ENCODE measurements at regions not wholly inside any gene's neighbourhood (a gene's known extent, or its start where the extent isn't known, plus 50 kb on each side); places are given as distances from the start of the nearest gene placed in this dataset.

DNA sequence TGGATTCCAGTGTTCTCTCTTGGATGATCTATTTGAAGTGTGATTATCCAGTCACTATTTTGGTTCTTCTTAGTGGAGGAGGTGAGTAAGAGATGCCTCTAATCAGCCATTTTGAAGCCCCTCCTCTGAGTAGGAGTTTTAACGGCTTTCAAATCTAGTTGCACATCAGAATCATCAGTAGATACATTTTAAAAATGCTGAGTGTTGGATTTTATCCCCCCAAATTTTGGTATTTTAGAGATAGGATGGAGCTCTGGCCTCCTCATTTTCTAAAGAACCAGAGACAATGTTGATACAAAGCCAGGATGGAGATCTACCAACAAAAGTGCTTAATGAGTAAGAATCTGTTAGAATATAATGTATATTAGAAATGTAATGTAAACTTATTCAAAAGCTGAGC is 1061.0 kb upstream of the WWC1 start:
- H3K9me3 ChIP-seq (ENCODE audit: control insufficient read depth in 3 of 3, low read length in 3 of 3) = peaks cover 0 to 3% (median 0%) of the 10 kb centered on the region in 3 donors
- H3K4me3 ChIP-seq (ENCODE audit: low read length in 3 of 3) = no peak overlapping the region
- no peaks in the 10 kb centered on the region for H3K27me3 ChIP-seq (ENCODE audit: control insufficient read depth in 3 of 3, insufficient read depth in 3 of 3, low read length in 3 of 3)
- H3K9ac ChIP-seq (ENCODE audit: low read depth in 1 of 3, low read length in 3 of 3) = no peak overlapping the region
- no peaks in the 10 kb centered on the region for H3K4me1 ChIP-seq (ENCODE audit: control insufficient read depth in 3 of 3, insufficient read depth in 3 of 3, low read length in 3 of 3)
- H3K27ac ChIP-seq (ENCODE audit: low read depth, low read length) = no peak overlapping the region
- H3K36me3 ChIP-seq (ENCODE audit: control insufficient read depth in 3 of 3, insufficient read depth in 3 of 3, low read length in 3 of 3) = no peaks in the 10 kb centered on the region

GRCh38 chr5:167232675-167233311 is 1058.7 kb upstream of the WWC1 start:
- Histone ChIP-seq H3K4me3 (ENCODE audit: low read length in 3 of 3) (no peak overlapping the region), H3K9ac (ENCODE audit: low read depth in 1 of 3, low read length in 3 of 3) (no peak overlapping the region), H3K36me3 (ENCODE audit: control insufficient read depth in 3 of 3, insufficient read depth in 3 of 3, low read length in 3 of 3) (no peaks in the 10 kb centered on the region), H3K4me1 (ENCODE audit: control insufficient read depth in 3 of 3, insufficient read depth in 3 of 3, low read length in 3 of 3) (no peaks in the 10 kb centered on the region), H3K9me3 (ENCODE audit: control insufficient read depth in 3 of 3, low read length in 3 of 3) (peaks cover 0 to 3% (median 0%) of the 10 kb centered on the region in 3 donors), H3K27me3 (ENCODE audit: control insufficient read depth in 3 of 3, insufficient read depth in 3 of 3, low read length in 3 of 3) (no peaks in the 10 kb centered on the region), H3K27ac (ENCODE audit: low read depth, low read length) (no peak overlapping the region)

- Histone ChIP-seq H3K27ac (ENCODE audit: low read depth, low read length) (no peak overlapping the region), H3K9ac (ENCODE audit: low read depth in 1 of 3, low read length in 3 of 3) (no peak overlapping the region)
Observed at GRCh38 chr5:167233507-167234220, 1057.8 kb upstream of the WWC1 start.

DNA sequence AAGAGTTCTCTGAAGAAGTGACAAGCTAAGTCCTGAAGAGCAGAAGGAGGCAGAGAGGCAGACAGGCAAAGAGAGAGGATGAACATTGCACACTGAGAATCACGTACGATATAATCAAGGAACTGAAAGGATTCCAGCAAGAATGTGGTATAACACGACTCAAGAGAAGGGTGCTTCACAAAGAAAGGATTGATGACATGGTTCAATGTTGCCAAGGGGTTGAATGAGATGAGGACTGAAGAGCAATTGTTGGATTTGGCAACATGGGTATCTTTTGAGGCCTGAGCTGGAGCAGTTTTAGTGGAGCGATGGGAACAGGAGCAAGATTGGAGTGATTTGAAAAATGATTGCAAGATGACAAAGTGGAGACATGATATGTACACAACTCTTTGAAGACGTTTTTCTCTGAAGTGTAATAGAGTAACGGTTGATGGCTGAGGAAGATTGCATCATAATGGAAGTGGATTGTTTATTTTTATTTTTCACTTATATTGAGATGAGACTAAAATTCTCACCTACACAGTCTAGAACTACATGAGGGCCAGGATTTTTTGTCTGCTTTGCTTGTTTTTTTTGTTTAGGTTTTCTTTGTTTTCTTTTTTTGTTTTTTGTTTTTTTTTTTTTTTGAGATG is 1049.9 kb upstream of the WWC1 start:
- H3K4me1 ChIP-seq (ENCODE audit: control insufficient read depth in 3 of 3, insufficient read depth in 3 of 3, low read length in 3 of 3) = no peaks in the 10 kb centered on the region
- H3K9me3 ChIP-seq (ENCODE audit: control insufficient read depth in 3 of 3, low read length in 3 of 3) = no peaks in the 10 kb centered on the region
- no peaks in the 10 kb centered on the region for H3K36me3 ChIP-seq (ENCODE audit: control insufficient read depth in 3 of 3, insufficient read depth in 3 of 3, low read length in 3 of 3)
- H3K27me3 ChIP-seq (ENCODE audit: control insufficient read depth in 3 of 3, insufficient read depth in 3 of 3, low read length in 3 of 3) = no peaks in the 10 kb centered on the region
- no peak overlapping the region for H3K27ac ChIP-seq (ENCODE audit: low read depth, low read length)
- H3K9ac ChIP-seq (ENCODE audit: low read depth in 1 of 3, low read length in 3 of 3) = no peak overlapping the region
- no peak overlapping the region for H3K4me3 ChIP-seq (ENCODE audit: low read length in 3 of 3)

More at GRCh38 chr5:167233507-167234220, 1057.8 kb upstream of the WWC1 start:
- H3K4me3 ChIP-seq (ENCODE audit: low read length in 3 of 3) = no peak overlapping the region
- H3K27me3 ChIP-seq (ENCODE audit: control insufficient read depth in 3 of 3, insufficient read depth in 3 of 3, low read length in 3 of 3) = no peaks in the 10 kb centered on the region
- H3K36me3 ChIP-seq (ENCODE audit: control insufficient read depth in 3 of 3, insufficient read depth in 3 of 3, low read length in 3 of 3) = no peaks in the 10 kb centered on the region
- H3K9me3 ChIP-seq (ENCODE audit: control insufficient read depth in 3 of 3, low read length in 3 of 3) = peaks cover 0 to 3% (median 0%) of the 10 kb centered on the region in 3 donors
- H3K4me1 ChIP-seq (ENCODE audit: control insufficient read depth in 3 of 3, insufficient read depth in 3 of 3, low read length in 3 of 3) = no peaks in the 10 kb centered on the region

GRCh38 chr5:167242701-167243100 is 1048.7 kb upstream of the WWC1 start:
- no peaks in the 10 kb centered on the region for H3K9me3 ChIP-seq (ENCODE audit: control insufficient read depth in 3 of 3, low read length in 3 of 3)
- no peak overlapping the region for H3K27ac ChIP-seq (ENCODE audit: low read depth, low read length)
- H3K36me3 ChIP-seq (ENCODE audit: control insufficient read depth in 3 of 3, insufficient read depth in 3 of 3, low read length in 3 of 3) = no peaks in the 10 kb centered on the region
- H3K4me3 ChIP-seq (ENCODE audit: low read length in 3 of 3) = no peak overlapping the region
- H3K9ac ChIP-seq (ENCODE audit: low read depth in 1 of 3, low read length in 3 of 3) = no peak overlapping the region
- H3K27me3 ChIP-seq (ENCODE audit: control insufficient read depth in 3 of 3, insufficient read depth in 3 of 3, low read length in 3 of 3) = no peaks in the 10 kb centered on the region
- H3K4me1 ChIP-seq (ENCODE audit: control insufficient read depth in 3 of 3, insufficient read depth in 3 of 3, low read length in 3 of 3) = no peaks in the 10 kb centered on the region

GRCh38 chr5:167243463-167243862 is 1048.0 kb upstream of the WWC1 start:
- Histone ChIP-seq H3K9ac (ENCODE audit: low read depth in 1 of 3, low read length in 3 of 3) (no peak overlapping the region), H3K9me3 (ENCODE audit: control insufficient read depth in 3 of 3, low read length in 3 of 3) (no peaks in the 10 kb centered on the region), H3K27me3 (ENCODE audit: control insufficient read depth in 3 of 3, insufficient read depth in 3 of 3, low read length in 3 of 3) (no peaks in the 10 kb centered on the region), H3K4me3 (ENCODE audit: low read length in 3 of 3) (no peak overlapping the region), H3K36me3 (ENCODE audit: control insufficient read depth in 3 of 3, insufficient read depth in 3 of 3, low read length in 3 of 3) (no peaks in the 10 kb centered on the region), H3K4me1 (ENCODE audit: control insufficient read depth in 3 of 3, insufficient read depth in 3 of 3, low read length in 3 of 3) (no peaks in the 10 kb centered on the region), H3K27ac (ENCODE audit: low read depth, low read length) (no peak overlapping the region)

- Histone ChIP-seq H3K9ac (ENCODE audit: low read depth in 1 of 3, low read length in 3 of 3) (no peak overlapping the region), H3K4me3 (ENCODE audit: low read length in 3 of 3) (no peak overlapping the region), H3K27me3 (ENCODE audit: control insufficient read depth in 3 of 3, insufficient read depth in 3 of 3, low read length in 3 of 3) (no peaks in the 10 kb centered on the region), H3K4me1 (ENCODE audit: control insufficient read depth in 3 of 3, insufficient read depth in 3 of 3, low read length in 3 of 3) (no peaks in the 10 kb centered on the region), H3K36me3 (ENCODE audit: control insufficient read depth in 3 of 3, insufficient read depth in 3 of 3, low read length in 3 of 3) (no peaks in the 10 kb centered on the region), H3K27ac (ENCODE audit: low read depth, low read length) (no peak overlapping the region), H3K9me3 (ENCODE audit: control insufficient read depth in 3 of 3, low read length in 3 of 3) (no peaks in the 10 kb centered on the region)
Observed at GRCh38 chr5:167244583-167244982, 1046.9 kb upstream of the WWC1 start.

DNA sequence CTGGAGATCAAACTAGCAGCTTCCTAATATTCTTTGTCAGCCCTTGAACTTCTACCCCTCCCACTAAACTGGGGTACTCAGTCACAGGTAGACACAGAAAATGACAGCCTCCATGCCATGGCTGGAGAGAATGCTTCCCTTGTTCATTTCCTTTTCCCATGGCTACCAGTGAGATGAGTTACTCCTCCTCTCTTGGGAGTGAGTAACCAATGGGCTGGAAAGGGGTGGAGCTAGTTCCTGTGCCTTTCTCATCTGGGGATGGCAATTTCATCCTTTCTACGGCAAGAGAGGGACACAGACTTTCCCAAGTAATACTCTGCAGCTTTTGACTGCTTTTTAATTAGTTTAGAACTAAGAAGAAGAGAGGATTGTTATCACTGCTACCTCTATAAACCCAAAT is 1045.6 kb upstream of the WWC1 start:
- H3K4me1 ChIP-seq (ENCODE audit: control insufficient read depth in 3 of 3, insufficient read depth in 3 of 3, low read length in 3 of 3) = no peaks in the 10 kb centered on the region
- no peak overlapping the region for H3K27ac ChIP-seq (ENCODE audit: low read depth, low read length)
- H3K36me3 ChIP-seq (ENCODE audit: control insufficient read depth in 3 of 3, insufficient read depth in 3 of 3, low read length in 3 of 3) = no peaks in the 10 kb centered on the region
- no peaks in the 10 kb centered on the region for H3K27me3 ChIP-seq (ENCODE audit: control insufficient read depth in 3 of 3, insufficient read depth in 3 of 3, low read length in 3 of 3)
- H3K9ac ChIP-seq (ENCODE audit: low read depth in 1 of 3, low read length in 3 of 3) = no peak overlapping the region
- H3K4me3 ChIP-seq (ENCODE audit: low read length in 3 of 3) = no peak overlapping the region
- no peaks in the 10 kb centered on the region for H3K9me3 ChIP-seq (ENCODE audit: control insufficient read depth in 3 of 3, low read length in 3 of 3)

GRCh38 chr5:167247816-167248215 is 1043.6 kb upstream of the WWC1 start:
- Histone ChIP-seq H3K27me3 (ENCODE audit: control insufficient read depth in 3 of 3, insufficient read depth in 3 of 3, low read length in 3 of 3) (no peaks in the 10 kb centered on the region), H3K36me3 (ENCODE audit: control insufficient read depth in 3 of 3, insufficient read depth in 3 of 3, low read length in 3 of 3) (no peaks in the 10 kb centered on the region), H3K27ac (ENCODE audit: low read depth, low read length) (no peak overlapping the region)

GRCh38 chr5:167248257-167248656 is 1043.2 kb upstream of the WWC1 start:
- Histone ChIP-seq H3K4me1 (ENCODE audit: control insufficient read depth in 3 of 3, insufficient read depth in 3 of 3, low read length in 3 of 3) (no peaks in the 10 kb centered on the region), H3K27me3 (ENCODE audit: control insufficient read depth in 3 of 3, insufficient read depth in 3 of 3, low read length in 3 of 3) (no peaks in the 10 kb centered on the region), H3K36me3 (ENCODE audit: control insufficient read depth in 3 of 3, insufficient read depth in 3 of 3, low read length in 3 of 3) (no peaks in the 10 kb centered on the region), H3K9me3 (ENCODE audit: control insufficient read depth in 3 of 3, low read length in 3 of 3) (no peaks in the 10 kb centered on the region), H3K4me3 (ENCODE audit: low read length in 3 of 3) (no peak overlapping the region), H3K9ac (ENCODE audit: low read depth in 1 of 3, low read length in 3 of 3) (no peak overlapping the region), H3K27ac (ENCODE audit: low read depth, low read length) (no peak overlapping the region)

More at GRCh38 chr5:167247816-167248215, 1043.6 kb upstream of the WWC1 start:
- H3K4me1 ChIP-seq (ENCODE audit: control insufficient read depth in 3 of 3, insufficient read depth in 3 of 3, low read length in 3 of 3) = no peaks in the 10 kb centered on the region
- H3K9me3 ChIP-seq (ENCODE audit: control insufficient read depth in 3 of 3, low read length in 3 of 3) = no peaks in the 10 kb centered on the region
- no peak overlapping the region for H3K9ac ChIP-seq (ENCODE audit: low read depth in 1 of 3, low read length in 3 of 3)
- no peak overlapping the region for H3K4me3 ChIP-seq (ENCODE audit: low read length in 3 of 3)

Data from skeletal muscle tissue (tissue), 3 donors.